K562 (cell line): ENCODE measurements at regions not wholly inside any gene's neighbourhood (a gene's known extent, or its start where the extent isn't known, plus 50 kb on each side); places are given as distances from the start of the nearest gene placed in this dataset.

Experiments used
- ATAC-seq: fragments of 200-7000 bp; cut with Tn5 transposase; 3 replicates; pipeline ENCODE4 v1.9.1; 2020; ENCODE audit warnings: moderate library complexity
- BruUV-seq: library from RNA; stranded (reverse); fragments of 400-500 nt; replicated peaks from 2 replicates; lab custom pipeline; 2021; lab: Mats Ljungman, UMichigan
- CTCF ChIA-PET: fragments of 300-600 bp; formaldehyde crosslinking; extraction: SDS; loops from one replicate; lab custom pipeline; 2021; ENCODE audit warnings: low intra/inter-chr PET ratio; lab: Yijun Ruan, JAX
- POLR2A ChIA-PET: fragments of 300-600, 350-650 bp; sonication (Branson Sonifier 250); formaldehyde crosslinking; extraction: SDS; loops from one replicate; lab custom pipeline; 2021; ENCODE audit warnings: antibody characterized with exemption, inconsistent platforms; lab: Yijun Ruan, JAX
- DNase-seq, 4 experiments: peaks; one replicate each; pipeline versions ENCODE4 v3.0.0 to v3.0.0-alpha.2; 2011 to 2018; ENCODE audit warnings: low spot score in 3 of 4, mixed read lengths in 3 of 4; ENCODE audit errors: extremely low read depth in 1 of 4
- FAIRE-seq: peaks from 2 replicates; lab custom pipeline; 2011; peaks lifted over from hg19 to GRCh38; lab: Jason Lieb, UNC
- H2AFZ ChIP-seq: 2 replicates; pipeline ENCODE4 v1.6.0; 2011; ENCODE audit warnings: low read depth, low read length, control low read depth, inconsistent platforms
- H3K27ac ChIP-seq: fragments of 200-600 bp; 3 replicates; pipeline ENCODE4 v1.8.0; 2011; ENCODE audit warnings: low read depth, mild to moderate bottlenecking, control low read depth, inconsistent platforms, low read length, moderate library complexity, mixed read lengths; ENCODE audit errors: extremely low read depth
- H3K27me3 ChIP-seq, 2 experiments: fragments of 300-600 bp in 1 of 2; 2 replicates in 1 of 2; 3 replicates in 1 of 2; pipeline versions ENCODE4 v1.6.0 to v1.8.0; 2011; ENCODE audit warnings: inconsistent platforms in 2 of 2, low read length in 2 of 2, mild to moderate bottlenecking in 1 of 2, mixed read lengths in 1 of 2, moderate library complexity in 1 of 2; ENCODE audit not compliant: control insufficient read depth in 2 of 2, insufficient read depth in 2 of 2
- H3K36me3 ChIP-seq: fragments of 300-600 bp; 3 replicates; pipeline ENCODE4 v1.8.0; 2011; ENCODE audit warnings: mild to moderate bottlenecking, low read length, inconsistent platforms; ENCODE audit not compliant: control insufficient read depth, insufficient read depth
- H3K4me1 ChIP-seq, 2 experiments: fragments of 200-600 bp in 1 of 2; replicated peaks in 1 of 2; 2 replicates in 1 of 2; 3 replicates in 1 of 2; pipeline versions ENCODE4 v1.5.1 to v1.8.0; 2011; ENCODE audit warnings: inconsistent platforms in 2 of 2, low read length in 2 of 2, mild to moderate bottlenecking in 1 of 2, mixed read lengths in 1 of 2, moderate library complexity in 1 of 2; ENCODE audit not compliant: control insufficient read depth in 2 of 2, insufficient read depth in 2 of 2
- H3K4me2 ChIP-seq: 2 replicates; pipeline ENCODE4 v1.6.1; 2011; ENCODE audit warnings: low read length, control low read depth, inconsistent platforms, mixed read lengths; ENCODE audit not compliant: insufficient read depth
- H3K4me3 ChIP-seq: fragments of 200-600 bp; sonication (generic), shearing (Covaris generic); 2 replicates; pipeline ENCODE4 v1.5.1; 2016; ENCODE audit warnings: control low read depth, inconsistent platforms
- H3K79me2 ChIP-seq: fragments of 200-600 bp; 3 replicates; pipeline ENCODE4 v1.8.0; 2011; ENCODE audit warnings: low read length, inconsistent platforms; ENCODE audit not compliant: control insufficient read depth, insufficient read depth
- H3K9ac ChIP-seq, 2 experiments: 2 replicates each; pipeline versions ENCODE4 v1.6.0 to v1.6.1; 2011; ENCODE audit warnings: low read depth in 2 of 2, low read length in 2 of 2, control low read depth in 1 of 2, inconsistent platforms in 1 of 2, mild to moderate bottlenecking in 1 of 2, mixed read lengths in 1 of 2; ENCODE audit not compliant: insufficient read depth in 1 of 2
- H3K9me1 ChIP-seq: one replicate; pipeline ENCODE4 v1.6.0; 2011; ENCODE audit warnings: inconsistent platforms, mild to moderate bottlenecking, low read length, moderate library complexity; ENCODE audit not compliant: control insufficient read depth, insufficient read depth
- H3K9me3 ChIP-seq: replicated peaks from 2 replicates; pipeline ENCODE4 v1.5.1; 2011; ENCODE audit warnings: low read depth, low read length, inconsistent platforms; ENCODE audit not compliant: control insufficient read depth, insufficient read depth
- H4K20me1 ChIP-seq: replicated peaks from 2 replicates; pipeline ENCODE4 v1.6.1; 2011; ENCODE audit warnings: low read length, inconsistent platforms, mixed read lengths; ENCODE audit not compliant: control insufficient read depth, insufficient read depth
- ARID1B ChIP-seq: fragments of 450-650 bp; IDR thresholded peaks from 2 replicates; pipeline ENCODE4 v1.6.1; 2016; ENCODE audit warnings: antibody characterized with exemption, mild to moderate bottlenecking, inconsistent platforms
- CAMTA2 ChIP-seq: fragments of 250-450 bp; sonication (Bioruptor Pico); conservative IDR thresholded peaks from 2 replicates; pipeline ENCODE4 v1.5.1; 2022
- CEBPG ChIP-seq, 3 experiments: fragments of 200-800 bp in 1 of 3; sonication (Bioruptor generic) in 1 of 3; sonication (generic) in 1 of 3; formaldehyde crosslinking in 1 of 3; IDR thresholded peaks in 2 of 3; conservative IDR thresholded peaks in 1 of 3; 2 replicates each; pipeline versions ENCODE4 v1.6.1 to v1.8.0; 2016 to 2022; ENCODE audit warnings: missing compliant biosample characterization in 2 of 3, missing genetic modification characterization in 2 of 3, mild to moderate bottlenecking in 1 of 3, missing genetic modification reagents in 1 of 3
- DNMT1 ChIP-seq: fragments of 450-650 bp; IDR thresholded peaks from 2 replicates; pipeline ENCODE4 v1.6.1; 2016; ENCODE audit warnings: antibody characterized with exemption, mild to moderate bottlenecking
- DPF2 ChIP-seq: fragments of 450-650 bp; IDR thresholded peaks from 2 replicates; pipeline ENCODE4 v1.6.1; 2016
- ETV5 ChIP-seq: sonication (generic); formaldehyde crosslinking; IDR thresholded peaks from 2 replicates; pipeline ENCODE4 v1.4.0; 2020; ENCODE audit warnings: low read depth, mild to moderate bottlenecking, missing genetic modification reagents
- GTF2A2 ChIP-seq: IDR thresholded peaks from 2 replicates; pipeline ENCODE4 v1.6.1; 2016; ENCODE audit warnings: mild to moderate bottlenecking, missing genetic modification characterization, missing compliant biosample characterization
- NFE2 ChIP-seq: IDR thresholded peaks from 2 replicates; pipeline ENCODE4 v1.6.1; 2014; ENCODE audit warnings: antibody characterized with exemption, low read depth
- PML ChIP-seq: IDR thresholded peaks from 2 replicates; pipeline ENCODE4 v1.6.1; 2012; ENCODE audit warnings: low read length, inconsistent platforms
- RCOR1 ChIP-seq, 2 experiments: IDR thresholded peaks; 2 replicates each; pipeline ENCODE4 v1.6.1; 2012; ENCODE audit warnings: low read depth in 2 of 2, low read length in 2 of 2, borderline replicate concordance in 1 of 2, improper control_type of control experiment in 1 of 2
- SMARCA5 ChIP-seq: fragments of 450-650 bp; IDR thresholded peaks from 2 replicates; pipeline ENCODE4 v1.6.1; 2016
- STAT5A ChIP-seq: IDR thresholded peaks from 2 replicates; pipeline ENCODE4 v1.6.1; 2012; ENCODE audit warnings: low read length, inconsistent platforms, borderline replicate concordance
- TEAD2 ChIP-seq: fragments of 450-650 bp; IDR thresholded peaks from 2 replicates; pipeline ENCODE4 v1.6.1; 2016; ENCODE audit warnings: missing genetic modification characterization, control low read depth, missing compliant biosample characterization
- ZNF695 ChIP-seq: fragments of 450-650 bp; formaldehyde crosslinking; IDR thresholded peaks from 2 replicates; pipeline ENCODE4 v1.4.0; 2020; ENCODE audit warnings: mild to moderate bottlenecking, moderate library complexity
- ZNF764 ChIP-seq: fragments of 250-450 bp; sonication (Bioruptor Pico); IDR thresholded peaks from 2 replicates; pipeline ENCODE4 v1.4.0; 2020; ENCODE audit warnings: low read depth, mild to moderate bottlenecking, moderate library complexity
- WGBS: fragments of 100-300 bp; shearing (Covaris generic); methylation state at CpG from one replicate; pipeline ENCODE4 v1.1.6; 2016; ENCODE audit warnings: low coverage, mixed read lengths; ENCODE audit not compliant: insufficient coverage; ENCODE audit errors: missing lambda C conversion rate; 5-methylcytosine and 5-hydroxymethylcytosine counted together
- in situ Hi-C: fragments of 300-500 bp; cut with MboI; formaldehyde crosslinking; loops from 4 replicates; pipeline ENCODE4 v1.15.0; 2018; ENCODE audit warnings: inconsistent platforms, mixed read lengths
- intact Hi-C: fragments of 100-400 bp; cut with micrococcal nuclease; formaldehyde crosslinking; loops from 2 replicates; pipeline ENCODE4 v1.14.2; 2022
- TF ChIP-seq, protein P1 (sequence below), 2 experiments: fragments of 450-650 bp in 1 of 2; IDR thresholded peaks; 2 replicates each; pipeline ENCODE4 v1.6.1; 2011 to 2017; ENCODE audit warnings: low read depth in 2 of 2, antibody characterized with exemption in 1 of 2, borderline replicate concordance in 1 of 2, low read length in 1 of 2, mild to moderate bottlenecking in 1 of 2, mixed read lengths in 1 of 2; ENCODE audit not compliant: control insufficient read depth in 1 of 2
- TF ChIP-seq, protein P2 (sequence below): fragments of 250-450 bp; sonication (Bioruptor Pico); IDR thresholded peaks from 2 replicates; pipeline ENCODE4 v1.5.0; 2020; ENCODE audit warnings: mild to moderate bottlenecking
- TF ChIP-seq, protein P3 (sequence below): fragments of 450-650 bp; formaldehyde crosslinking; IDR thresholded peaks from 2 replicates; pipeline ENCODE4 v1.4.0; 2022; ENCODE audit warnings: missing genetic modification characterization

- TF ChIP-seq, protein P1, sequence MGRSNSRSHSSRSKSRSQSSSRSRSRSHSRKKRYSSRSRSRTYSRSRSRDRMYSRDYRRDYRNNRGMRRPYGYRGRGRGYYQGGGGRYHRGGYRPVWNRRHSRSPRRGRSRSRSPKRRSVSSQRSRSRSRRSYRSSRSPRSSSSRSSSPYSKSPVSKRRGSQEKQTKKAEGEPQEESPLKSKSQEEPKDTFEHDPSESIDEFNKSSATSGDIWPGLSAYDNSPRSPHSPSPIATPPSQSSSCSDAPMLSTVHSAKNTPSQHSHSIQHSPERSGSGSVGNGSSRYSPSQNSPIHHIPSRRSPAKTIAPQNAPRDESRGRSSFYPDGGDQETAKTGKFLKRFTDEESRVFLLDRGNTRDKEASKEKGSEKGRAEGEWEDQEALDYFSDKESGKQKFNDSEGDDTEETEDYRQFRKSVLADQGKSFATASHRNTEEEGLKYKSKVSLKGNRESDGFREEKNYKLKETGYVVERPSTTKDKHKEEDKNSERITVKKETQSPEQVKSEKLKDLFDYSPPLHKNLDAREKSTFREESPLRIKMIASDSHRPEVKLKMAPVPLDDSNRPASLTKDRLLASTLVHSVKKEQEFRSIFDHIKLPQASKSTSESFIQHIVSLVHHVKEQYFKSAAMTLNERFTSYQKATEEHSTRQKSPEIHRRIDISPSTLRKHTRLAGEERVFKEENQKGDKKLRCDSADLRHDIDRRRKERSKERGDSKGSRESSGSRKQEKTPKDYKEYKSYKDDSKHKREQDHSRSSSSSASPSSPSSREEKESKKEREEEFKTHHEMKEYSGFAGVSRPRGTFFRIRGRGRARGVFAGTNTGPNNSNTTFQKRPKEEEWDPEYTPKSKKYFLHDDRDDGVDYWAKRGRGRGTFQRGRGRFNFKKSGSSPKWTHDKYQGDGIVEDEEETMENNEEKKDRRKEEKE (IDR thresholded peaks at IDR 0.05; ENCODE audit: borderline replicate concordance in 1 of 2, control insufficient read depth in 1 of 2, low read depth in 2 of 2, low read length in 1 of 2): no peak
- TF ChIP-seq ZNF764 (CRISPR knock-in tag) (no peak), DNMT1 (no peak), GTF2A2 (tag) (no peak)
- TF ChIP-seq, protein P2, sequence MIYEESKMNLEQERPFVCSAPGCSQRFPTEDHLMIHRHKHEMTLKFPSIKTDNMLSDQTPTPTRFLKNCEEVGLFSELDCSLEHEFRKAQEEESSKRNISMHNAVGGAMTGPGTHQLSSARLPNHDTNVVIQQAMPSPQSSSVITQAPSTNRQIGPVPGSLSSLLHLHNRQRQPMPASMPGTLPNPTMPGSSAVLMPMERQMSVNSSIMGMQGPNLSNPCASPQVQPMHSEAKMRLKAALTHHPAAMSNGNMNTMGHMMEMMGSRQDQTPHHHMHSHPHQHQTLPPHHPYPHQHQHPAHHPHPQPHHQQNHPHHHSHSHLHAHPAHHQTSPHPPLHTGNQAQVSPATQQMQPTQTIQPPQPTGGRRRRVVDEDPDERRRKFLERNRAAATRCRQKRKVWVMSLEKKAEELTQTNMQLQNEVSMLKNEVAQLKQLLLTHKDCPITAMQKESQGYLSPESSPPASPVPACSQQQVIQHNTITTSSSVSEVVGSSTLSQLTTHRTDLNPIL (CRISPR knock-in tag): no peak
Measured at GRCh38 chr4:136007991-136008390, 1524.3 kb downstream of the PCDH18 start (continued).

DNA sequence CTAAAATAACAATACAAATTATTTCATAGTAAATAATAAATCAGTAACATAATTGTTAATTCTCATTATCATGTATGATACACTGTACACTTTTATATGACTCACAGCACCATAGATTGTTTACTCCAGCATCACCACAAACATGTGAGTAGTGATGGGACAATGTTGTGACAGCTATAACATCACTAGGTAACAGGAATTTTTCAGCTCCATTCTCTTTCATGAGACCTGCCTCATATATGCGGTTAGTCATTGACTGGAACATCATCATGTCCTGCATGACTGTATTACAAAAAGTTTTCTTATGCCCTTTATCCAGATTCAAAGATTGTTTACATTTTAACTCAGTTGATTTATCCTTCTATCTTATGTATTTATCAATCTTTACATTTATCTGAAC lies 1530.0 kb downstream of the PCDH18 start:
- FAIRE-seq (no peak), DNase-seq (no peak), ATAC-seq (no peak)
- in situ Hi-C loops: no loop called here
- H3K27ac ChIP-seq: no peak overlapping the region
- H2AFZ ChIP-seq: no peak overlapping the region
- intact Hi-C loops: no loop called here
- no peaks in the 10 kb centered on the region for H3K36me3 ChIP-seq
- CTCF ChIA-PET: no interaction called here
- H3K79me2 ChIP-seq: no peaks in the 10 kb centered on the region
- H3K4me1 ChIP-seq: no peaks in the 10 kb centered on the region
- no peak overlapping the region for H3K4me2 ChIP-seq
- no peak overlapping the region for H3K4me3 ChIP-seq
- H3K9ac ChIP-seq: no peak overlapping the region
- no peaks in the 10 kb centered on the region for H3K27me3 ChIP-seq
- no TSS peak for BruUV-seq
- 7% methylated on average over 1 of the region's 1 CpG for WGBS
- H4K20me1 ChIP-seq: no peaks in the 10 kb centered on the region
- H3K9me3 ChIP-seq: no peaks in the 10 kb centered on the region
- H3K9me1 ChIP-seq: no peaks in the 10 kb centered on the region
- POLR2A ChIA-PET: no interaction called here
- TF ChIP-seq CEBPG (CRISPR knock-in tag; IDR thresholded peaks at IDR 0.05): no peak
- TF ChIP-seq CEBPG (tag; conservative IDR thresholded peaks at IDR 0.05 in 1 of 2, IDR thresholded peaks at IDR 0.05 in 1 of 2): no peak
- TF ChIP-seq, protein P3, sequence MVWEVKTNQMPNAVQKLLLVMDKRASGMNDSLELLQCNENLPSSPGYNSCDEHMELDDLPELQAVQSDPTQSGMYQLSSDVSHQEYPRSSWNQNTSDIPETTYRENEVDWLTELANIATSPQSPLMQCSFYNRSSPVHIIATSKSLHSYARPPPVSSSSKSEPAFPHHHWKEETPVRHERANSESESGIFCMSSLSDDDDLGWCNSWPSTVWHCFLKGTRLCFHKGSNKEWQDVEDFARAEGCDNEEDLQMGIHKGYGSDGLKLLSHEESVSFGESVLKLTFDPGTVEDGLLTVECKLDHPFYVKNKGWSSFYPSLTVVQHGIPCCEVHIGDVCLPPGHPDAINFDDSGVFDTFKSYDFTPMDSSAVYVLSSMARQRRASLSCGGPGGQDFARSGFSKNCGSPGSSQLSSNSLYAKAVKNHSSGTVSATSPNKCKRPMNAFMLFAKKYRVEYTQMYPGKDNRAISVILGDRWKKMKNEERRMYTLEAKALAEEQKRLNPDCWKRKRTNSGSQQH (CRISPR knock-in tag): no peak
- no peak for TF ChIP-seq DPF2
- no peak for TF ChIP-seq TEAD2 (tag)
- no peak for TF ChIP-seq NFE2
- no peak for TF ChIP-seq ARID1B
- TF ChIP-seq SMARCA5: no peak
- no peak for TF ChIP-seq ZNF695 (CRISPR knock-in tag)
- no peak for TF ChIP-seq CAMTA2 (CRISPR knock-in tag)
- no peak for TF ChIP-seq PML
- no peak for TF ChIP-seq STAT5A
- no peak for TF ChIP-seq RCOR1 (IDR thresholded peaks at IDR 0.05; ENCODE audit: borderline replicate concordance in 1 of 2, low read depth in 2 of 2, low read length in 2 of 2)
- TF ChIP-seq ETV5 (CRISPR knock-in tag): no peak
